ENCODE measurements at regions not wholly inside any gene's neighbourhood (a gene's known extent, or its start where the extent isn't known, plus 50 kb on each side); places are given as distances from the start of the nearest gene placed in this dataset.

DNA sequence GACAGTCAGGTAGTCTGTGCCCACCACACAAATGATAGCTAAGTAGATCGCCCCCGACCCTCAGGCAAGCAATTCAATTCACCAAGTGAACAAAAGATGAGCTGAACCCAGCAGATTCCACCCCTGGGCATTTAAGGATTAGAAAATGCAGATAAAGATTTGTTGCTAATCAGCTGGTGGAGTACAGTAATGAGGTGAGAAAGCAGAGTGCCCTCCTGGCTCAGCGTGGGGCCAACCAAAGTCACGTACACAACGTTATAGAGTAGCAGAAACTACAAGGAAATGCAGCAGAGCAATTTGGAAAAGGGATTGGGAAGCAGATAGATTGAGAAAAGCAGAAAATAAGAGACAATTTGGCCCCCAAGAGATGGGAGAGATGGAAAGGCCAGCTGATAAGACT is 91.2 kb downstream of the SOX9 start:
- no peak for DNase-seq

DNA sequence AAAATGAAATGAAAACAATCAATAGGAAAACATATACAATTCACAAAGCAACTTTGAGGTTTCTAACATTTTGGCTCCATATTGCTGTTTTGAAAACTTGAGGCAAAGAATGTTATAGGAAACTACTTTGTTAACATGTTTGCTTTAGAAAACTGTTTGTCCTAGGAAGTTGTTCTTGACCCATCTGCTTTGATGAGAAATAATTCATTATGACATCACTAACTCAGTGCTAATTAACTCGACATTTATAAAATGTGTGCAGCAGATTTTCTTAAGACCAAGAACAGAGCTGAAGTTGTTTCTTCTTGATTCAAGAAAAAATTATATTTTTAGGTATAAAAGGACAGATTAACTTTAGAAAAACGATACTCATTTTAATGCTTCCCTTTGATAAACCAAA is 94.7 kb downstream of the SOX9 start:
- DNase-seq, result no peak

GRCh38 chr17:72215928-72216327 is 95.1 kb downstream of the SOX9 start:
- DNase-seq, result no peak

DNA sequence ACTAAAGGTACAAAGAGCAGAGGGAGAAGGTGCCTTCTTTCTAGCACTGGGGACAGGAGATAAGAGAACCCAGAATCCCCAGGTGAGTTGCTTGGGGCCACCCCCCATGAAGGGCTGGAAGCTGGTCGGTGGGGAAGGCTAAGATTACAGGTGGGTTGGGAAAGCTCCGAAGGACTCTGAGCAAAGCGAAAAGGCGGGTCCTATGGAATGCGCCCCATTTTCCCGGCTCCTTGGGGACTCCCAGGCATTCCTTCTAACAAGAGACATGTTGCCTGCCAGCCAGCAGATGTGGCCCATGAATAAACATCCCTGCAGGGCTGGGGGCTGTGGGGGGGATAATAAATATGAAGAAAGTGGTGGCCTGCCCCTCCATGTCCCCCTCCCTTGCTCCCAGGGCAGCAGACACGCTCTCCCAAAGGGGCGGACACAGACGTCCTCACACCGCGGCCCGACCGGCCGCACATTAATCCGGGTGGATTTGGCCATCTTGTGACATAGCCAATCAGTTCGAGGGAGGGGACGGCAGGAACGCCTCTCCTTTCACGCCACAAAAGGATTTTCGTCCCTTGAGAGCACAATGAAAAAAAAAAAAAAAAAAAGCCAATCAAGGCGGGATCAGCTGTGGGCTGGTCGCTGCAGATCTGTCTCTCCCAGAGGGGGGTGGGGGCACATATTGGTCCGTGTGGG is 98.5 kb downstream of the SOX9 start:
- no peak for DNase-seq

GRCh38 chr17:72219824-72220493 is 99.1 kb downstream of the SOX9 start:
- DNase-seq, result no peak

DNA sequence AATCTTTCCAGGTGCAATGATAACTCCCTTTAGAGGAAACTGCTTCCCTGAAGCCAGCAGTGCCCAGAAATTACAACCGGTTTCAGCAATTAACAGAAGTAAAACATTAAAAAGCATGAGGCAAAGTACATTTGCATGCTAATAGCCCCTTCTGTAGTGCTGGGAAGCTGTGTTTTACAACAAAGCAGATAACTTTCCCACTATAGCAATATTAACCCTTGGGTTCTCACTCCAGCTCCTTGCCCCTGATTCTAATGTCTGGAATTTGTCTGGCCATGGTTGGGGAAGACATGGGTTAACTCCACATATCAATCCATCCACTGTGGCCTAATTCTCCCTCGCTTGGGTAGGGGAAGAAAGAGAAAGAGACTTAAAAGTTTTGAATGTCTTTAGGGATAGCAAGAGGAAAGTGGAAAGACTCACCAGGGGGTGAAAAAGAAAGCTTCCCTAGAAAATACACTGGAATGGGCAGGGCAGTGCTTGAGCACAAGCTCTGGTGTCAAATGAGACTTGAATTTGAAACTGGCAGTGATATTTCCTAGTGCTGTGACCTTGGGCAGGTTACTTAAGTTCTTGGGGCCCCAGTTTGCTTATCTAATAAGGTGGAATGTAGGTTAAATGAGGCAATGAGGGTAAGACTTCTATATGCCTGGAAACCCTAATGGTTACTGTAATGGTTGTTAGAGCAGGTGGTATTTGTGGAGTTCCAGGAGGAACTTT is 102.0 kb downstream of the SOX9 start:
- DNase-seq, result no peak

- no peak for DNase-seq
Observed at GRCh38 chr17:72223866-72224291, 103.1 kb downstream of the SOX9 start.

DNA sequence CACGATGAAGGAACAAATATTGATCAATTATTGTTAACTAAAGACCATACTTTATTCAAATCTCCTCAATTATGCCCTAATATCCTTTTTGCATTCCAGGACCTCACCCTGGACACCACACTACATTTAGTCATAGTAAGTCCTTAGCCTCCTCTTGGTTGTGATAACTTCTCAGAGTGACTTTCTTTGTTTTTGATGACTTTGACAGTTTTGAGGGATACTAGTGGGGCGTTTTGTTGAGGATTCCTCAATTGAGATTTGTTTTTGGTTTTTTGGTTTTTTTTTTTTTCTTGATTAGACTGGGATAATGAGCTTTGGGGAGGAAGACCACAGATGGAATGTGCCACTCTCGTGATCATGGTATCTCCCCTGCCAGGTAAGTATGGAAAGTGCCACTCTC is 105.5 kb downstream of the SOX9 start:
- DNase-seq, result no peak

DNA sequence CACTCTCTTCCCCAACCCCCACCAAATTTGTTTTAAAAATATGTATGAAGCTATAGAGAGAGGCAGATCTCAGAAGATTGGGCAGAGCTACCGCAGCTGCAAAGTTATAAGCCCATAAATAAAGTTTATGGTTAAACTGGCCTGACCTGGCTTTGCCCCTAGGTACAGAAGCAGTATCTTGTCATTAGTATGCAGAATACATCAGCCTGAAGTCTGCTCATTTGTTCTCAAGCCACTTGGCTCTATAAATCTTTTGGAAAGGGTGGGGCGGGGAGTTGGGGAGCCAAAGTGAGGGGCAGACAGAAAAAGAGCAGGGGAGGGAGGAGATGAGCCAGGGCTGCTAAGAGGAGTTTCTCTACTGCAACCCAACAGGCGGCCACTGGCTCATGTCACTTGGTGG is 113.2 kb downstream of the SOX9 start:
- no peak for DNase-seq

GRCh38 chr17:72234985-72235384 is 114.2 kb downstream of the SOX9 start:
- no peak for DNase-seq

- DNase-seq, result no peak
Observed at GRCh38 chr17:72236980-72237633, 116.3 kb downstream of the SOX9 start.

DNA sequence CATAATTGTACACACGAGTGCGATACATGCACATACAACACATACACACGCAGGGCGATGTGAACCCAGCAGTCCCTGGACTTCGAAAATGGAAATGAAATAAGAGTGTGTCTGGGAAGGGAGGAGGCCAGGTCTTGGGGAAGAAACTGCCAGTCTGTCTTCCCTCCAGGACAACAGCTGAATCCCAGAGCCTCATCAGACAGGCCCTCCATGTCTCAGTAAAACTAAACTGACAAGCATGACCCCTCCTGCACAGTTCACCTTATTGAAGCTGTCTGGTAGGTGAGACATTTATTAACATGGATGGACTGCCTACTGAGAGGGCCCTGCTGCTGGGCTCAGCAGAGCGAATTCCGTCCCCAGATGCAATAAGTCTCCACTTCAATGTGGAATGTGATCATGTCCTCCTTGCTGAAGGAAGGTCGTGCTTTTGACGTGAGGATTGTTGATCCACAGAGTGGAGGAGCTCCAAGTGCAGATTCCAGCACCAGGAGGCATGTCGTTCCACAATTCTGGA is 117.4 kb downstream of the SOX9 start:
- DNase-seq, result no peak

GRCh38 chr17:72239548-72239947 is 118.7 kb downstream of the SOX9 start:
- no peak for DNase-seq

- DNase-seq, result no peak
Observed at GRCh38 chr17:72240333-72240732, 119.5 kb downstream of the SOX9 start.

- DNase-seq, result no peak
Observed at GRCh38 chr17:72244494-72244893, 123.7 kb downstream of the SOX9 start.

- DNase-seq, result no peak
Observed at GRCh38 chr17:72244956-72245355, 124.1 kb downstream of the SOX9 start.

DNA sequence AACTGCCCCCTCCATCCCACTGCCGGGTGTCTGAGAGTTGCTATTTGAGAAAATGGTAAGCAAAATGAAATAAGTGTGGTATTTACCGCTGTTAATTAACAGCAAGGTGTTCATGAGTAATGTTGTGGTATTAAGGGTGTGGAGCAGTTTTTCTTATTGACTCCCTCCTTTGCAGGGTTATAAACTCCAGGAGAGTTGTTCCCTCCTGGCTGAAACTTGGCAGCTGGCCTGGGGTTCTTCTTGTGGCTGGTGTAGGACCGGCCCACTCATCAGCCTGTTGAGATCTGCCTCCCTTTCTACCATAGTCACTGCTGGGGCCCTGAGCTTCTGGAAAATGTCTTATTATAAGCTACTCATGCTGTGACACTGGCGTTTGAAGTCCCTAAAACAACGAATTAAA is 128.6 kb downstream of the SOX9 start:
- DNase-seq, result no peak

GRCh38 chr17:72250206-72250605 is 129.4 kb downstream of the SOX9 start:
- DNase-seq, result no peak

DNA sequence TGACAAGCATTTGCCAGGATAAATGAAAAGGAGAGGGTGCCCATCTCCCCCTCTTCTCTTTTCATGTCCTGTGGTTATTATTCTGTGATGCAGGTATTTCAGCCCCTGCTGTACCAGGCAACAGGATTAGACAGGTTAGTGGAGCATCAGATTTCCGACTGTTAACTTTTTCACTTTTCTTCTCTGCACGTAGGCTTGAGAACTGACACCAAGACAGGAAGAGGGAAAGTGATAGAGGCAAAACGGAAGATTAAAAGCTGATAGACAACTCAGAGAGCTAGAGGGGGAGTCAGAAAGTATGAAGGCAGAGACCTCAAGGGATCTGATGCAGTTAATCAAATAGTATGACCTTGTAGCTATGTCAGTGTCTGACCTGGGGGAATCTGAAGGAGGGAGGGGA is 132.8 kb downstream of the SOX9 start:
- no peak for DNase-seq

GRCh38 chr17:72254808-72255449 is 134.1 kb downstream of the SOX9 start:
- no peak for DNase-seq

- DNase-seq, result no peak
Observed at GRCh38 chr17:72255481-72255880, 134.7 kb downstream of the SOX9 start.

- DNase-seq, result no peak
Observed at GRCh38 chr17:72258711-72259110, 137.9 kb downstream of the SOX9 start.

DNA sequence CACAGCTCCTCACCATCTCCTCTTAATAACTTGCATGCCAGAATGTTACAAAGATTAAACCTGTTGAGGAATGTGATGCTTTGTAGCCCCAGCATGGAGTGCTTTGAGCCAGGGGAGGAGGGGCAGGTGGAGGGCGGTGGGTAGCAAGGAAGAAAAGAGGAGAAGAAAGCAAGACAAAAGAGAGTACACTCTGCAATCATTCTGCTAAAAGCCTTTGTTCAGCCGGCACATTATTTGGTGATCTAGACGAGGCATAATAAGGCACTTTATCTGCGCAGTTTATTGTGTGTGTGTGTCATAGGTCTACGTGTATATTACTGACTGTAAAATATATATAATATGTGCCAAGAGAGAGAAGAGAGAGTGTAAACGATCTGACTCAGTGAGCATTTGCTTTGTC is 139.1 kb downstream of the SOX9 start:
- no peak for DNase-seq

Data from NCI-H2029 treated with DMSO at 0.1 percent for 48 hours (cell line).